Right lobe of liver (tissue), 6 donors: ENCODE measurements at regions not wholly inside any gene's neighbourhood (a gene's known extent, or its start where the extent isn't known, plus 50 kb on each side); places are given as distances from the start of the nearest gene placed in this dataset.

ENCODE experiments used
- ATAC-seq, 4 donors: fragments of 200-7000 bp; cut with Tn5 transposase; one replicate each; pipeline ENCODE4 v1.9.1; 2020; ENCODE audit warnings: mild to moderate bottlenecking in 4 of 4, moderate library complexity in 4 of 4
- DNase-seq, 3 donors: peaks; one replicate each; pipeline ENCODE4 v3.0.0-alpha.2; 2020
- H3K27ac ChIP-seq, 3 donors: fragments of 200-600 bp; one replicate each; pipeline ENCODE4 v1.8.0; 2022
- H3K27me3 ChIP-seq, 2 donors: fragments of 200-600 bp; one replicate each; pipeline ENCODE4 v1.8.0; 2022
- H3K36me3 ChIP-seq, 4 donors: fragments of 200-600 bp; sonication (generic) in 1 of 4; one replicate each; pipeline versions ENCODE4 v1.5.1 to v1.8.0; 2017 to 2022; ENCODE audit warnings: control low read depth in 1 of 4
- H3K4me1 ChIP-seq, 4 donors: fragments of 200-600 bp; sonication (generic) in 1 of 4; one replicate each; pipeline versions ENCODE4 v1.5.1 to v1.8.0; 2017 to 2022; ENCODE audit warnings: control low read depth in 1 of 4
- H3K4me3 ChIP-seq, 3 donors: fragments of 200-600 bp; one replicate each; pipeline ENCODE4 v1.8.0; 2022
- H3K9me3 ChIP-seq, 4 donors: fragments of 200-600 bp; sonication (generic) in 1 of 4; one replicate each; pipeline versions ENCODE4 v1.5.1 to v1.8.0; 2017 to 2022; ENCODE audit warnings: control low read depth in 1 of 4
- CTCF ChIP-seq, 4 donors: fragments of 200-600 bp in 3 of 4; fragments of 450-650 bp in 1 of 4; IDR thresholded peaks; one replicate each; pipeline versions ENCODE4 v1.5.1 to v1.8.0; 2016 to 2022; ENCODE audit warnings: antibody characterized with exemption in 4 of 4, mild to moderate bottlenecking in 2 of 4
- POLR2A ChIP-seq: fragments of 450-650 bp; IDR thresholded peaks from one replicate; pipeline ENCODE4 v1.6.1; 2017; ENCODE audit warnings: antibody characterized with exemption, mild to moderate bottlenecking
- WGBS: methylation state at CpG from one replicate; pipeline ENCODE4 v1.1.6; 2018; ENCODE audit warnings: low coverage, low lambda C conversion rate; ENCODE audit not compliant: insufficient coverage; ENCODE audit errors: missing lambda C conversion rate; 5-methylcytosine and 5-hydroxymethylcytosine counted together
- intact Hi-C, 2 donors: fragments of 100-400 bp; cut with DNase I; formaldehyde crosslinking; loops; one replicate each; pipeline versions ENCODE4 v1.11.2 to v1.14.1; 2022
- donor health status: DM: no; HTN: yes; CAD: no.
- donor health status: DM: no; HTN: no; CAD: no.
- donor health status: DM: no; HTN: no; CAD: no.
- donor health status: DM: no; HTN: yes; CAD: no.
- donor health status: DM: no; HTN: yes; CAD: no.

GRCh38 chr2:222133897-222134296 lies 164.9 kb downstream of the PAX3 start:
- no peak for TF ChIP-seq CTCF (IDR thresholded peaks at IDR 0.05)
- no peak for TF ChIP-seq POLR2A
- intact Hi-C loops = no loop called here

GRCh38 chr2:222130855-222131254 lies 167.9 kb downstream of the PAX3 start:
- no peak for ATAC-seq

More at GRCh38 chr2:222133897-222134296, 164.9 kb downstream of the PAX3 start:
- Histone ChIP-seq H3K9me3 (no peaks in the 10 kb centered on the region), H3K27ac (no peak overlapping the region), H3K4me1 (no peaks in the 10 kb centered on the region), H3K4me3 (no peak overlapping the region), H3K36me3 (no peaks in the 10 kb centered on the region), H3K27me3 (no peaks in the 10 kb centered on the region)
- ATAC-seq (no peak), DNase-seq (no peak)
- WGBS = 76% methylated on average over 7 of the region's 7 CpGs

GRCh38 chr2:222127660-222128059 lies 171.1 kb downstream of the PAX3 start:
- no peaks in the 10 kb centered on the region for H3K27me3 ChIP-seq

More at GRCh38 chr2:222130855-222131254, 167.9 kb downstream of the PAX3 start:
- 27% methylated on average over 3 of the region's 3 CpGs for WGBS
- DNase-seq = no peak
- no peak for TF ChIP-seq CTCF (IDR thresholded peaks at IDR 0.05)
- intact Hi-C loops = no loop called here
- H3K4me3 ChIP-seq = no peak overlapping the region
- no peaks in the 10 kb centered on the region for H3K36me3 ChIP-seq
- no peak overlapping the region for H3K27ac ChIP-seq
- H3K9me3 ChIP-seq = no peaks in the 10 kb centered on the region
- H3K4me1 ChIP-seq = no peaks in the 10 kb centered on the region
- H3K27me3 ChIP-seq = no peaks in the 10 kb centered on the region

GRCh38 chr2:222120933-222121332 lies 177.9 kb downstream of the PAX3 start:
- no peak for DNase-seq
- no peaks in the 10 kb centered on the region for H3K9me3 ChIP-seq
- no peak for TF ChIP-seq POLR2A
- no peak for TF ChIP-seq CTCF (IDR thresholded peaks at IDR 0.05)
- intact Hi-C loops = no loop called here
- no peak overlapping the region for H3K27ac ChIP-seq
- no peaks in the 10 kb centered on the region for H3K27me3 ChIP-seq
- H3K4me1 ChIP-seq = no peaks in the 10 kb centered on the region
- H3K4me3 ChIP-seq = no peak overlapping the region
- no peak for ATAC-seq
- H3K36me3 ChIP-seq = no peaks in the 10 kb centered on the region

More at GRCh38 chr2:222127660-222128059, 171.1 kb downstream of the PAX3 start:
- no peak for TF ChIP-seq CTCF (IDR thresholded peaks at IDR 0.05)
- DNase-seq = no peak
- Histone ChIP-seq H3K4me1 (no peaks in the 10 kb centered on the region), H3K4me3 (no peak overlapping the region), H3K27ac (no peak overlapping the region), H3K9me3 (no peaks in the 10 kb centered on the region), H3K36me3 (no peaks in the 10 kb centered on the region)
- no peak for ATAC-seq
- 56% methylated on average over 1 of the region's 6 CpGs for WGBS
- intact Hi-C loops = no loop called here

GRCh38 chr2:222115296-222115695 lies 183.5 kb downstream of the PAX3 start:
- Histone ChIP-seq H3K27me3 (no peaks in the 10 kb centered on the region), H3K36me3 (no peaks in the 10 kb centered on the region), H3K4me1 (no peaks in the 10 kb centered on the region), H3K9me3 (no peaks in the 10 kb centered on the region), H3K27ac (no peak overlapping the region), H3K4me3 (no peak overlapping the region)
- DNase-seq (no peak), ATAC-seq (no peak)
- no peak for TF ChIP-seq CTCF (IDR thresholded peaks at IDR 0.05)
- TF ChIP-seq POLR2A = no peak
- intact Hi-C loops = no loop called here
- 57% methylated on average over 2 of the region's 3 CpGs for WGBS
